HEK293T (cell line): ENCODE measurements at regions not wholly inside any gene's neighbourhood (a gene's known extent, or its start where the extent isn't known, plus 50 kb on each side); places are given as distances from the start of the nearest gene placed in this dataset.

Experiments used
- ARNT ChIP-seq: fragments of 450-650 bp; IDR thresholded peaks from 2 replicates; pipeline ENCODE4 v1.6.1; 2017; ENCODE audit warnings: mild to moderate bottlenecking
- BHLHE40 ChIP-seq: fragments of 450-650 bp; IDR thresholded peaks from 2 replicates; pipeline ENCODE4 v1.6.1; 2016; ENCODE audit warnings: mild to moderate bottlenecking, moderate library complexity, borderline replicate concordance
- ELF4 ChIP-seq: fragments of 450-650 bp; IDR thresholded peaks from 2 replicates; pipeline ENCODE4 v1.6.1; 2017; ENCODE audit warnings: antibody characterized with exemption
- FOXA1 ChIP-seq: fragments of 450-650 bp; IDR thresholded peaks from 2 replicates; pipeline ENCODE4 v1.6.1; 2016; ENCODE audit warnings: mild to moderate bottlenecking
- FOXK2 ChIP-seq: fragments of 450-650 bp; IDR thresholded peaks from 2 replicates; pipeline ENCODE4 v1.6.1; 2016; ENCODE audit warnings: mild to moderate bottlenecking
- FOXM1 ChIP-seq: fragments of 450-650 bp; IDR thresholded peaks from 2 replicates; pipeline ENCODE4 v1.6.1; 2017; ENCODE audit warnings: mild to moderate bottlenecking, borderline replicate concordance
- HDGF ChIP-seq: fragments of 450-650 bp; IDR thresholded peaks from 2 replicates; pipeline ENCODE4 v1.6.1; 2017; ENCODE audit warnings: antibody characterized with exemption, borderline replicate concordance
- L3MBTL2 ChIP-seq: fragments of 450-650 bp; conservative IDR thresholded peaks from 2 replicates; pipeline ENCODE4 v1.6.1; 2016; ENCODE audit warnings: mild to moderate bottlenecking
- LEF1 ChIP-seq: fragments of 450-650 bp; IDR thresholded peaks from 2 replicates; pipeline ENCODE4 v1.6.1; 2017; ENCODE audit warnings: mild to moderate bottlenecking, borderline replicate concordance
- NFRKB ChIP-seq: fragments of 450-650 bp; IDR thresholded peaks from 2 replicates; pipeline ENCODE4 v1.6.1; 2016; ENCODE audit warnings: mild to moderate bottlenecking, moderate library complexity
- SP1 ChIP-seq: fragments of 450-650 bp; IDR thresholded peaks from 2 replicates; pipeline ENCODE4 v1.6.1; 2017
- SUZ12 ChIP-seq: fragments of 450-650 bp; IDR thresholded peaks from 2 replicates; pipeline ENCODE4 v1.6.1; 2016; ENCODE audit warnings: mild to moderate bottlenecking
- TARDBP ChIP-seq: fragments of 450-650 bp; IDR thresholded peaks from 2 replicates; pipeline ENCODE4 v1.6.1; 2016
- TF ChIP-seq, protein P1 (sequence below): fragments of 450-650 bp; IDR thresholded peaks from 2 replicates; pipeline ENCODE4 v1.6.1; 2016

DNA sequence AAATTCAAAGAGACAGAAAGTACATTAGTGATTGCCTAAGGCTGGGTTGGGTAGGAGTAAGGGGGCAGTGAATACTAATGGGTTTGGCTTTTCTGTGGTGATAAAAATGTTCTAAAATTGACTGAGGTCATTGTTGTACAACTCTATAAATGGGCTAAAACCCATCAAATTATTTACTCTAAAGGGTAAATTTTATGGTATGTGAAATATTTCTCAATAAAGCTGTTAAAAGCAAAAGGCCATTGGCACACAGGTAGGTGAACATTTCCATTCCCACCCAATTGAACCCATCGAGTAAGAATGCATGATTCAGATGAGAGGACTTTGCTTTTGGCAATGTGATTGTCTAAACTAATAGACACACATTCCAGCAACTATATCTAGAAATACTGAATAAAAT lies 579.4 kb downstream of the GATA3 start:
- TF ChIP-seq NFRKB = no peak
- no peak for TF ChIP-seq FOXM1
- TF ChIP-seq, protein P1, sequence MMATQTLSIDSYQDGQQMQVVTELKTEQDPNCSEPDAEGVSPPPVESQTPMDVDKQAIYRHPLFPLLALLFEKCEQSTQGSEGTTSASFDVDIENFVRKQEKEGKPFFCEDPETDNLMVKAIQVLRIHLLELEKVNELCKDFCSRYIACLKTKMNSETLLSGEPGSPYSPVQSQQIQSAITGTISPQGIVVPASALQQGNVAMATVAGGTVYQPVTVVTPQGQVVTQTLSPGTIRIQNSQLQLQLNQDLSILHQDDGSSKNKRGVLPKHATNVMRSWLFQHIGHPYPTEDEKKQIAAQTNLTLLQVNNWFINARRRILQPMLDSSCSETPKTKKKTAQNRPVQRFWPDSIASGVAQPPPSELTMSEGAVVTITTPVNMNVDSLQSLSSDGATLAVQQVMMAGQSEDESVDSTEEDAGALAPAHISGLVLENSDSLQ = no peak
- no peak for TF ChIP-seq ELF4
- TF ChIP-seq SP1 = no peak
- TF ChIP-seq BHLHE40 = no peak
- TF ChIP-seq ARNT = no peak
- TF ChIP-seq TARDBP = no peak
- TF ChIP-seq FOXA1 = no peak
- no peak for TF ChIP-seq HDGF
- TF ChIP-seq LEF1 = no peak
- TF ChIP-seq L3MBTL2 = no peak
- no peak for TF ChIP-seq FOXK2
- no peak for TF ChIP-seq SUZ12
